GM12872 (cell line): ENCODE measurements at regions not wholly inside any gene's neighbourhood (a gene's known extent, or its start where the extent isn't known, plus 50 kb on each side); places are given as distances from the start of the nearest gene placed in this dataset.
A peak's percentile ranks its signal among the peaks of the same experiment; 100 is the strongest.

ENCODE experiments used
- TF ChIP-seq, protein P1 (sequence below): IDR thresholded peaks from 3 replicates; pipeline ENCODE4 v1.5.1; 2011; ENCODE audit warnings: low read depth, mild to moderate bottlenecking, low read length, moderate library complexity; ENCODE audit not compliant: insufficient read depth

- TF ChIP-seq, protein P1, sequence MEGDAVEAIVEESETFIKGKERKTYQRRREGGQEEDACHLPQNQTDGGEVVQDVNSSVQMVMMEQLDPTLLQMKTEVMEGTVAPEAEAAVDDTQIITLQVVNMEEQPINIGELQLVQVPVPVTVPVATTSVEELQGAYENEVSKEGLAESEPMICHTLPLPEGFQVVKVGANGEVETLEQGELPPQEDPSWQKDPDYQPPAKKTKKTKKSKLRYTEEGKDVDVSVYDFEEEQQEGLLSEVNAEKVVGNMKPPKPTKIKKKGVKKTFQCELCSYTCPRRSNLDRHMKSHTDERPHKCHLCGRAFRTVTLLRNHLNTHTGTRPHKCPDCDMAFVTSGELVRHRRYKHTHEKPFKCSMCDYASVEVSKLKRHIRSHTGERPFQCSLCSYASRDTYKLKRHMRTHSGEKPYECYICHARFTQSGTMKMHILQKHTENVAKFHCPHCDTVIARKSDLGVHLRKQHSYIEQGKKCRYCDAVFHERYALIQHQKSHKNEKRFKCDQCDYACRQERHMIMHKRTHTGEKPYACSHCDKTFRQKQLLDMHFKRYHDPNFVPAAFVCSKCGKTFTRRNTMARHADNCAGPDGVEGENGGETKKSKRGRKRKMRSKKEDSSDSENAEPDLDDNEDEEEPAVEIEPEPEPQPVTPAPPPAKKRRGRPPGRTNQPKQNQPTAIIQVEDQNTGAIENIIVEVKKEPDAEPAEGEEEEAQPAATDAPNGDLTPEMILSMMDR, result peak; percentile 89
Measured at GRCh38 chr10:23994459-23995046, 214.4 kb upstream of the KIAA1217 start.

GRCh38 chr10:23999445-23999844 is 209.5 kb upstream of the KIAA1217 start:
- TF ChIP-seq, protein P1, result no peak

- TF ChIP-seq, protein P1, result no peak
Measured at GRCh38 chr10:24000271-24000813, 208.6 kb upstream of the KIAA1217 start.

GRCh38 chr10:24006741-24007140 is 202.2 kb upstream of the KIAA1217 start:
- TF ChIP-seq, protein P1, result no peak

- TF ChIP-seq, protein P1, result no peak
Measured at GRCh38 chr10:24007359-24007758, 201.6 kb upstream of the KIAA1217 start.

DNA sequence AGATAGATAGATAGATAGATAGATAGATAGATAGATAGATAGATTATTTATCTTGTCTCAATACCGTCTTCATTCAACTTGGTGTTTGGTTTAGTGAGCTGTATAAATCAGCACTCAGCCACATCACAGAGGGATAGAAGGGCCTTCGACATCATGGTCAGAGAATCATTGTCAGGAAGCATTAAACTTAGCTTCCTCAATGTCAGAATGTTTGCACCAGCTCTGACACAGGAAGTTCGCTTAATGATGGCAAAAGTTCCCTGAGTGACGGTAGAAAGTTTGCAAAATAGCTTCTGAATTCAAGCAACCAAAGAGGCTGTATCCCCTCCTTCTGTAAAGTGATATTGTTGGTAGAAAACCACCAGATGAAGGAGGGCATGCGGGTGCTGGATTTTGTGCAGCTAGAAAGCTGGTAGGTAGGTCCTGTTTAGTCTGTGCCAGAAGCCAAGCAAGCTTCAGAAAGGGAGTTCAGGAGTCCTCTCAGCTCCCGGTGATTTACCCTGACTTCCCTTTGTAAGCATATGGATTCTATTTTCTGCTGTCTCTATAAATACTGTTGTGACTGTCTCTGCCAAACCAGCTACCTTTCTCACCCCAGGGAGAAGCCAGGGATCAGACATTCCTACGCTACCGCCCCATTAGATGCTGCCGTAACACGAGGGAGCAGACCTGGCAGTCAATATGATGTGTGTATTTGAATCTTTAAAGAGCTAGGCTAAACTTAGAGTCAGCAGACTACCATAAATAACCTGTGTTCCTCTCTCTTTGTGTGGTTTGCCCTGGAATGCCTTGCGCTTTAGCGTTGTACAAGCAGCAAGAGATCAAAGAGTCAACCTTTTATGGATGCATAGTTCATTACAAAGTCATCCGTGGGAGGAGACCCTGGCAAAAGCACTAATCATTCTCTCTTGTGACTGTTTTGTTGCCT is 200.5 kb upstream of the KIAA1217 start:
- TF ChIP-seq, protein P1, result no peak

- TF ChIP-seq, protein P1, result no peak
Measured at GRCh38 chr10:24009115-24009514, 199.8 kb upstream of the KIAA1217 start.
